Loucy (cell line): ENCODE measurements at regions not wholly inside any gene's neighbourhood (a gene's known extent, or its start where the extent isn't known, plus 50 kb on each side); places are given as distances from the start of the nearest gene placed in this dataset.

Source experiments
- H2AFZ ChIP-seq: fragments of 200-600 bp; sonication (generic); 2 replicates; pipeline ENCODE4 v1.6.0; 2016; ENCODE audit warnings: antibody characterized with exemption, mild to moderate bottlenecking, low read length, moderate library complexity
- H3F3A ChIP-seq: fragments of 200-600 bp; 2 replicates; pipeline ENCODE4 v1.6.0; 2016; ENCODE audit warnings: antibody characterized with exemption, low read depth, mild to moderate bottlenecking
- H3K27me3 ChIP-seq: fragments of 200-600 bp; sonication (generic); 2 replicates; pipeline ENCODE4 v1.6.1; 2014; ENCODE audit warnings: low read length, mild to moderate bottlenecking; ENCODE audit not compliant: insufficient read depth, poor library complexity, severe bottlenecking
- H3K36me3 ChIP-seq: fragments of 200-600 bp; sonication (generic); 2 replicates; pipeline ENCODE4 v1.6.1; 2016; ENCODE audit warnings: low read length; ENCODE audit not compliant: insufficient read depth
- H3K4me1 ChIP-seq: fragments of 200-600 bp; sonication (generic); 2 replicates; pipeline ENCODE4 v1.5.1; 2014; ENCODE audit warnings: low read length, mild to moderate bottlenecking; ENCODE audit not compliant: insufficient read depth, poor library complexity, severe bottlenecking
- H3K4me2 ChIP-seq: fragments of 200-600 bp; sonication (generic); 2 replicates; pipeline ENCODE4 v1.6.0; 2014; ENCODE audit warnings: antibody characterized with exemption, low read length, low read depth, mild to moderate bottlenecking; ENCODE audit not compliant: poor library complexity, severe bottlenecking
- H3K4me3 ChIP-seq: fragments of 200-600 bp; sonication (generic); 2 replicates; pipeline ENCODE4 v1.5.1; 2014; ENCODE audit warnings: low read length, mild to moderate bottlenecking, mixed read lengths; ENCODE audit not compliant: poor library complexity, severe bottlenecking
- H3K79me2 ChIP-seq: fragments of 200-600 bp; sonication (generic); 2 replicates; pipeline ENCODE4 v1.6.1; 2014; ENCODE audit warnings: low read length; ENCODE audit not compliant: insufficient read depth
- H3K9ac ChIP-seq: fragments of 200-600 bp; sonication (generic); 2 replicates; pipeline ENCODE4 v1.6.0; 2014; ENCODE audit warnings: mild to moderate bottlenecking, low read depth, low read length, moderate library complexity; ENCODE audit not compliant: poor library complexity, severe bottlenecking
- H3K9me2 ChIP-seq: fragments of 200-600 bp; sonication (generic); replicated peaks from 2 replicates; pipeline ENCODE4 v1.6.1; 2016; ENCODE audit warnings: low read depth, low read length, mixed read lengths
- H3K9me3 ChIP-seq: fragments of 200-600 bp; sonication (generic); 2 replicates; pipeline ENCODE4 v1.6.1; 2014; ENCODE audit warnings: mild to moderate bottlenecking, antibody characterized with exemption, low read length, low read depth; ENCODE audit not compliant: insufficient read depth
- H4K20me1 ChIP-seq: fragments of 200-600 bp; sonication (generic); 2 replicates; pipeline ENCODE4 v1.6.0; 2014; ENCODE audit warnings: antibody characterized with exemption, low read length, mild to moderate bottlenecking; ENCODE audit not compliant: insufficient read depth, poor library complexity, severe bottlenecking
- EZH2phosphoT487 ChIP-seq: fragments of 200-600 bp; IDR thresholded peaks from 2 replicates; pipeline ENCODE4 v1.6.1; 2018; ENCODE audit warnings: antibody characterized with exemption, mild to moderate bottlenecking, moderate library complexity, borderline replicate concordance
- TF ChIP-seq, protein P1 (sequence below): fragments of 200-600 bp; sonication (generic); conservative IDR thresholded peaks from 2 replicates; pipeline ENCODE4 v1.5.1; 2014; ENCODE audit warnings: mild to moderate bottlenecking, antibody characterized with exemption, low read length

DNA sequence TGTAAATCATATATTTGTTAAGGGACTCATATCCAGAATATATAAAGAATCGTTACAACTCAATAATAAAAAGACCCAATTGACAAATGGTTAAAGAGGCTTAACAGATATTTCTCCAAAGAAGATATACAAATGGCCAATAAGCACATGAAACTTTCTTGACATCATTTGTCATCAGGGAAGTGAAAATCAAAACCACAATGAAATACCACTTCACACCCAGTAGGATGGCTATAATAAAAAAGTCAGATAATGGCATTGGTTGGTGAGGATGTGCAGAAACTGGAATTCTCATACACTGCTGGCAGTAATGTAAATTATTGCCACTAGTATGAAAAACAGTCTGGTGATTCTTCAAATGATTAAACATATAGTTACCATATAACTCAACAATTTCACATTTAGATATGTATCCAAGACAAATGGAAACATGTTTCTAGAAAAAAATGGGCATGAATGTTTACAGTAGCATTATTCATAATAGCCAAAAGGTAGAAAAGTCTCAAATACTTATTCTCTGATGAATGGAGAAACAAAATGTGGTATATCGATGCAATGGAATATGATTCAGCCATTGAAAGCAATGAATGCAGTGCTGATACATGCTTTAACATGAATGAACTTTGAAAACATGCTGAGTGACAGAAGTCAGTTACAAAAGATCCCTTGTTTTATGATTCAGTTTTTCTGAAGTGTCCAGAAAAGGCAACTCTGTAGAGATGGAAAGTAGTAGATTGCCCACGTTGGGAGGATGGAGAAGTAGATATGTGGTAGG, 304.6 kb upstream of the ZEB2 start:
- no peak overlapping the region for H3K4me2 ChIP-seq
- H3K9ac ChIP-seq = no peak overlapping the region
- H4K20me1 ChIP-seq = no peaks in the 10 kb centered on the region
- H2AFZ ChIP-seq = no peak overlapping the region
- TF ChIP-seq EZH2phosphoT487 = no peak
- TF ChIP-seq, protein P1, sequence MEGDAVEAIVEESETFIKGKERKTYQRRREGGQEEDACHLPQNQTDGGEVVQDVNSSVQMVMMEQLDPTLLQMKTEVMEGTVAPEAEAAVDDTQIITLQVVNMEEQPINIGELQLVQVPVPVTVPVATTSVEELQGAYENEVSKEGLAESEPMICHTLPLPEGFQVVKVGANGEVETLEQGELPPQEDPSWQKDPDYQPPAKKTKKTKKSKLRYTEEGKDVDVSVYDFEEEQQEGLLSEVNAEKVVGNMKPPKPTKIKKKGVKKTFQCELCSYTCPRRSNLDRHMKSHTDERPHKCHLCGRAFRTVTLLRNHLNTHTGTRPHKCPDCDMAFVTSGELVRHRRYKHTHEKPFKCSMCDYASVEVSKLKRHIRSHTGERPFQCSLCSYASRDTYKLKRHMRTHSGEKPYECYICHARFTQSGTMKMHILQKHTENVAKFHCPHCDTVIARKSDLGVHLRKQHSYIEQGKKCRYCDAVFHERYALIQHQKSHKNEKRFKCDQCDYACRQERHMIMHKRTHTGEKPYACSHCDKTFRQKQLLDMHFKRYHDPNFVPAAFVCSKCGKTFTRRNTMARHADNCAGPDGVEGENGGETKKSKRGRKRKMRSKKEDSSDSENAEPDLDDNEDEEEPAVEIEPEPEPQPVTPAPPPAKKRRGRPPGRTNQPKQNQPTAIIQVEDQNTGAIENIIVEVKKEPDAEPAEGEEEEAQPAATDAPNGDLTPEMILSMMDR = no peak
- no peaks in the 10 kb centered on the region for H3K9me3 ChIP-seq
- 0 out of 2 replicates have a peak, but pooled peaks cover 3% of the 10 kb centered on the region for H3K9me2 ChIP-seq
- no peaks in the 10 kb centered on the region for H3K4me1 ChIP-seq
- no peaks in the 10 kb centered on the region for H3F3A ChIP-seq
- H3K4me3 ChIP-seq = no peak overlapping the region
- H3K27me3 ChIP-seq = no peaks in the 10 kb centered on the region
- no peaks in the 10 kb centered on the region for H3K79me2 ChIP-seq
- H3K36me3 ChIP-seq = no peaks in the 10 kb centered on the region

DNA sequence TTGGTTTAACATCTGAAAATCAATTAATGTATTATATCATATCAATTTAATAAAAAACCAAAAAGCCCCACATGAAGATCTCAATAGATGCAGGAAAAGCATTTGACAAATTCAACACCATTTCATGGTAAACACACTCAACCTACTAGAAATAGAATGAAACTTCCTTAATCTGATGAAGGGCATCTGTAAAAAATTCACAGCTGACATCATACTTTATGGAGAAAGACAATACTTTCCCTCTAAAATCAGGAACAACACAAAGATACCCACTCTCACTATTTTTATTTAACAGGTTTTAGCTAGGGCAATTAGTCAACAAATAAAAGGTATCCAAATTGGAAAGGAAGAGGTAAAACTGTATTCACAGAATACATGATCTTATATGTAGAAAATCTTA, 303.0 kb upstream of the ZEB2 start:
- Histone ChIP-seq H3K4me2 (no peak overlapping the region), H3K4me1 (no peaks in the 10 kb centered on the region), H3K9me2 (0 out of 2 replicates have a peak, but pooled peaks cover 3% of the 10 kb centered on the region), H2AFZ (no peak overlapping the region), H4K20me1 (no peaks in the 10 kb centered on the region), H3K36me3 (no peaks in the 10 kb centered on the region), H3F3A (no peaks in the 10 kb centered on the region), H3K79me2 (no peaks in the 10 kb centered on the region), H3K9me3 (no peaks in the 10 kb centered on the region), H3K27me3 (no peaks in the 10 kb centered on the region), H3K4me3 (no peak overlapping the region), H3K9ac (no peak overlapping the region)
- TF ChIP-seq EZH2phosphoT487 = no peak
- TF ChIP-seq, protein P1 = no peak

DNA sequence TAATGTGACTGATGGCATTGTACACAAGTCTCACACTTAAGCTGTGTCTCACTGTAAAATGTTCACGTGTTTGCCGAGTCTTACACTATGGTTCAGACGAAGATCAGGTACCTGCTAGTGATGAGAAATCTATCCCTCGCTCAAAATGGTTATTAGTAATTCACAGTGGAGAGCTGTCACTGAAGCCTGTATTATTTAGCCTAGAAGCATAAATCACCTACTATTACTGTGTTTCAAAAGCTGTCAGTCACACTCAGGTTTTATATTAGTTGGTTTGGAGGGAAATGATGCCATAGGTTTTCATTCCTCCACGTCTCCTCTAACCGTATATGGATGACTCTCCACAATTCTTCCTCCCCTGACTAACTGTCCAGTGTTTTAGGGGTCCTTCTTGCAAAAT, 292.4 kb upstream of the ZEB2 start:
- no peak overlapping the region for H2AFZ ChIP-seq
- no peak overlapping the region for H3K9ac ChIP-seq
- H3F3A ChIP-seq = no peaks in the 10 kb centered on the region
- H3K36me3 ChIP-seq = no peaks in the 10 kb centered on the region
- no peaks in the 10 kb centered on the region for H4K20me1 ChIP-seq
- no peak overlapping the region for H3K4me2 ChIP-seq
- H3K79me2 ChIP-seq = no peaks in the 10 kb centered on the region
- H3K9me2 ChIP-seq = no peaks in the 10 kb centered on the region
- TF ChIP-seq, protein P1 = no peak
- no peak for TF ChIP-seq EZH2phosphoT487
- H3K9me3 ChIP-seq = no peaks in the 10 kb centered on the region
- no peaks in the 10 kb centered on the region for H3K4me1 ChIP-seq
- H3K27me3 ChIP-seq = no peaks in the 10 kb centered on the region
- no peak overlapping the region for H3K4me3 ChIP-seq
